Vagina (tissue), 2 donors: ENCODE measurements at regions not wholly inside any gene's neighbourhood (a gene's known extent, or its start where the extent isn't known, plus 50 kb on each side); places are given as distances from the start of the nearest gene placed in this dataset.
"Not testable (repeated sequence)": the region's sequence is repeated elsewhere in the genome, so short reads cannot be mapped to it uniquely, and the experiment has no call there.

Experiments used
- DNase-seq, 2 donors: peaks; one replicate each; pipeline ENCODE4 v3.0.0-alpha.2; 2017; ENCODE audit errors: extremely low spot score in 2 of 2
- H3K27ac ChIP-seq: fragments of 200-600 bp; sonication (generic); one replicate; pipeline ENCODE4 v1.5.1; 2019
- H3K27me3 ChIP-seq: fragments of 200-600 bp; sonication (generic); one replicate; pipeline ENCODE4 v1.5.1; 2019
- H3K36me3 ChIP-seq, 2 donors: fragments of 200-600 bp; sonication (generic); one replicate each; pipeline ENCODE4 v1.5.1; 2017 to 2019
- H3K4me1 ChIP-seq: fragments of 200-600 bp; sonication (generic); one replicate; pipeline ENCODE4 v1.5.1; 2019
- H3K4me3 ChIP-seq, 2 donors: fragments of 200-600 bp; sonication (generic); 1 replicate in 1 of 2; 2 replicates in 1 of 2; pipeline ENCODE4 v1.5.1; 2016 to 2019
- H3K9me3 ChIP-seq: fragments of 200-600 bp; sonication (generic); one replicate; pipeline ENCODE4 v1.5.1; 2019
- POLR2A ChIP-seq, 2 donors: fragments of 450-650 bp; IDR thresholded peaks; one replicate each; pipeline ENCODE4 v1.6.1; 2017; ENCODE audit warnings: antibody characterized with exemption in 2 of 2, mild to moderate bottlenecking in 2 of 2, moderate library complexity in 2 of 2
- POLR2AphosphoS5 ChIP-seq, 2 donors: sonication (generic); formaldehyde crosslinking; IDR thresholded peaks; one replicate each; pipeline ENCODE4 v1.9.0; 2017; ENCODE audit warnings: antibody characterized with exemption in 2 of 2, mild to moderate bottlenecking in 2 of 2, low read depth in 1 of 2; ENCODE audit not compliant: insufficient read depth in 1 of 2
- intact Hi-C: fragments of 100-400 bp; cut with DNase I; formaldehyde crosslinking; loops from one replicate; pipeline ENCODE4 v1.15.1; 2023
- TF ChIP-seq, protein P1 (sequence below), 3 experiments: fragments of 450-650 bp in 2 of 3; fragments of 200-600 bp in 1 of 3; sonication (generic) in 1 of 3; IDR thresholded peaks; one replicate each; pipeline ENCODE4 v1.5.1; 2017 to 2019; ENCODE audit warnings: antibody characterized with exemption in 3 of 3, mild to moderate bottlenecking in 2 of 3, moderate library complexity in 2 of 3

DNA sequence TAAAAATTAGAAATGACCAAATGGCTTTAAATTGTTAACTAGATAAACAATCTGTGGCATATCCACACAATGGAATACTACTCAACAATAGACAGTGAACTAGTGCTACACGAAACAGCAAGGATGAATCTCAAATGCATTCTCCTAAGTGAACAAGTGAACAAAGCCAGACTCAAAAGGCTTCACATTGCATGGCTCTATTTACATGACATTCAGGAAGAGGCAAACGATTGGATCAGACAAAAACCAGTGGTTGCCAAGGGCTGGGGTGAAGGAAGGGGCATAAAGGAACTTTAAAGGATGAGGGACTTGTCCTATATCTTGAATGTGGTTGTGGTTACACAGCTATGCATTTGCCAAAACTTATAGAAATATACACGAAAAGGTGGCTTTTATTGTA lies 184.3 kb downstream of the RPIA start:
- H3K36me3 ChIP-seq, result no peaks in the 10 kb centered on the region
- no peaks in the 10 kb centered on the region for H3K4me1 ChIP-seq
- TF ChIP-seq POLR2AphosphoS5 (IDR thresholded peaks at IDR 0.05; ENCODE audit: insufficient read depth in 1 of 2, low read depth in 1 of 2) (no peak), POLR2A (IDR thresholded peaks at IDR 0.05) (no peak)
- TF ChIP-seq, protein P1, sequence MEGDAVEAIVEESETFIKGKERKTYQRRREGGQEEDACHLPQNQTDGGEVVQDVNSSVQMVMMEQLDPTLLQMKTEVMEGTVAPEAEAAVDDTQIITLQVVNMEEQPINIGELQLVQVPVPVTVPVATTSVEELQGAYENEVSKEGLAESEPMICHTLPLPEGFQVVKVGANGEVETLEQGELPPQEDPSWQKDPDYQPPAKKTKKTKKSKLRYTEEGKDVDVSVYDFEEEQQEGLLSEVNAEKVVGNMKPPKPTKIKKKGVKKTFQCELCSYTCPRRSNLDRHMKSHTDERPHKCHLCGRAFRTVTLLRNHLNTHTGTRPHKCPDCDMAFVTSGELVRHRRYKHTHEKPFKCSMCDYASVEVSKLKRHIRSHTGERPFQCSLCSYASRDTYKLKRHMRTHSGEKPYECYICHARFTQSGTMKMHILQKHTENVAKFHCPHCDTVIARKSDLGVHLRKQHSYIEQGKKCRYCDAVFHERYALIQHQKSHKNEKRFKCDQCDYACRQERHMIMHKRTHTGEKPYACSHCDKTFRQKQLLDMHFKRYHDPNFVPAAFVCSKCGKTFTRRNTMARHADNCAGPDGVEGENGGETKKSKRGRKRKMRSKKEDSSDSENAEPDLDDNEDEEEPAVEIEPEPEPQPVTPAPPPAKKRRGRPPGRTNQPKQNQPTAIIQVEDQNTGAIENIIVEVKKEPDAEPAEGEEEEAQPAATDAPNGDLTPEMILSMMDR (IDR thresholded peaks at IDR 0.05), result no peak
- no peak overlapping the region for H3K27ac ChIP-seq
- DNase-seq, result no peak
- intact Hi-C loops, result no loop called here
- no peaks in the 10 kb centered on the region for H3K27me3 ChIP-seq
- no peaks in the 10 kb centered on the region for H3K9me3 ChIP-seq
- H3K4me3 ChIP-seq, result no peak overlapping the region

GRCh38 chr2:88880441-88880953 lies 189.0 kb downstream of the RPIA start:
- no peaks in the 10 kb centered on the region for H3K27me3 ChIP-seq
- no peak overlapping the region for H3K27ac ChIP-seq
- intact Hi-C loops, result no loop called here
- H3K36me3 ChIP-seq, result no peaks in the 10 kb centered on the region
- no peaks in the 10 kb centered on the region for H3K4me1 ChIP-seq
- no peak for DNase-seq
- H3K4me3 ChIP-seq, result no peak overlapping the region
- TF ChIP-seq, protein P1 (IDR thresholded peaks at IDR 0.05), result peak; percentile 4 to 41 (median 40)
- TF ChIP-seq POLR2AphosphoS5 (IDR thresholded peaks at IDR 0.05; ENCODE audit: insufficient read depth in 1 of 2, low read depth in 1 of 2) (no peak), POLR2A (IDR thresholded peaks at IDR 0.05) (no peak)
- no peaks in the 10 kb centered on the region for H3K9me3 ChIP-seq

- H3K9me3 ChIP-seq, result no peaks in the 10 kb centered on the region
- H3K4me3 ChIP-seq, result no peak overlapping the region
- no peak for DNase-seq
- intact Hi-C loops, result no loop called here
- no peaks in the 10 kb centered on the region for H3K36me3 ChIP-seq
- no peaks in the 10 kb centered on the region for H3K4me1 ChIP-seq
- H3K27me3 ChIP-seq, result no peaks in the 10 kb centered on the region
- no peak overlapping the region for H3K27ac ChIP-seq
- TF ChIP-seq, protein P1 (IDR thresholded peaks at IDR 0.05), result no peak
- TF ChIP-seq POLR2A (IDR thresholded peaks at IDR 0.05) (no peak), POLR2AphosphoS5 (IDR thresholded peaks at IDR 0.05; ENCODE audit: insufficient read depth in 1 of 2, low read depth in 1 of 2) (no peak)
Observed at GRCh38 chr2:88885275-88885674, 193.8 kb downstream of the RPIA start.

- intact Hi-C loops, result no loop called here
- DNase-seq, result no peak
Observed at GRCh38 chr2:88885679-88886416, 194.4 kb downstream of the RPIA start.

DNA sequence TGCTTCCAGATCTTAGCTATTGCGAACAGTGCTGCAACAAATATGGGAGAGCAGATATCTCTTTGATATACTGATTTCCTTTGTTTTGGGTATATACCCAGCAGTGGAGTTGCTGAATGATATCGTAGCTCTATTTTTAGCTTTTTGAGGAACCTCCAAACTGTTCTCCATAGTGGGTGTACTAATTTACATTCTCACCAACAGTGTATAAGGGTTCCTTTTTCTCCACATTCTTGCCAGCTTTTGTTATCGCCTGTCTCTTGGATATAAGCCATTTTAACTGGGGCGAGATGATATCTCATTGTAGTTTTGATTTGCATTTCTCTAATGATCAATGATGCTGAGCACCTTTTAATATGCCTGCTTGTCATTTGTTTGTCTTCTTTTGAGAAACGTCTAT lies 196.0 kb downstream of the RPIA start:
- H3K4me3 ChIP-seq, H3K36me3 ChIP-seq, H3K4me1 ChIP-seq, H3K9me3 ChIP-seq, H3K27ac ChIP-seq, intact Hi-C loops, H3K27me3 ChIP-seq, DNase-seq: not testable (repeated sequence)

More at GRCh38 chr2:88885679-88886416, 194.4 kb downstream of the RPIA start:
- Histone ChIP-seq H3K4me1 (no peaks in the 10 kb centered on the region), H3K36me3 (no peaks in the 10 kb centered on the region), H3K27ac (no peak overlapping the region), H3K4me3 (no peak overlapping the region), H3K9me3 (no peaks in the 10 kb centered on the region), H3K27me3 (no peaks in the 10 kb centered on the region)
- TF ChIP-seq POLR2AphosphoS5 (IDR thresholded peaks at IDR 0.05; ENCODE audit: insufficient read depth in 1 of 2, low read depth in 1 of 2) (no peak), POLR2A (IDR thresholded peaks at IDR 0.05) (no peak)
- TF ChIP-seq, protein P1 (IDR thresholded peaks at IDR 0.05), result no peak
